HG03460 (cell line): ENCODE measurements at regions not wholly inside any gene's neighbourhood (a gene's known extent, or its start where the extent isn't known, plus 50 kb on each side); places are given as distances from the start of the nearest gene placed in this dataset.

ENCODE experiments used
- ATAC-seq: cut with Tn5 transposase; IDR thresholded peaks from one replicate; pipeline ENCODE4 v1.9.1; 2021; ENCODE audit not compliant: unreplicated experiment

GRCh38 chr11:112508750-112509149 lies 248.1 kb upstream of the PLET1 start:
- no peak for ATAC-seq

GRCh38 chr11:112509300-112509699 lies 248.6 kb upstream of the PLET1 start:
- no peak for ATAC-seq

GRCh38 chr11:112511271-112511670 lies 250.6 kb upstream of the PLET1 start:
- no peak for ATAC-seq

- ATAC-seq = no peak
Observed at GRCh38 chr11:112511911-112512310, 251.3 kb upstream of the PLET1 start.

- ATAC-seq = no peak
Observed at GRCh38 chr11:112513417-112513816, 252.8 kb upstream of the PLET1 start.

DNA sequence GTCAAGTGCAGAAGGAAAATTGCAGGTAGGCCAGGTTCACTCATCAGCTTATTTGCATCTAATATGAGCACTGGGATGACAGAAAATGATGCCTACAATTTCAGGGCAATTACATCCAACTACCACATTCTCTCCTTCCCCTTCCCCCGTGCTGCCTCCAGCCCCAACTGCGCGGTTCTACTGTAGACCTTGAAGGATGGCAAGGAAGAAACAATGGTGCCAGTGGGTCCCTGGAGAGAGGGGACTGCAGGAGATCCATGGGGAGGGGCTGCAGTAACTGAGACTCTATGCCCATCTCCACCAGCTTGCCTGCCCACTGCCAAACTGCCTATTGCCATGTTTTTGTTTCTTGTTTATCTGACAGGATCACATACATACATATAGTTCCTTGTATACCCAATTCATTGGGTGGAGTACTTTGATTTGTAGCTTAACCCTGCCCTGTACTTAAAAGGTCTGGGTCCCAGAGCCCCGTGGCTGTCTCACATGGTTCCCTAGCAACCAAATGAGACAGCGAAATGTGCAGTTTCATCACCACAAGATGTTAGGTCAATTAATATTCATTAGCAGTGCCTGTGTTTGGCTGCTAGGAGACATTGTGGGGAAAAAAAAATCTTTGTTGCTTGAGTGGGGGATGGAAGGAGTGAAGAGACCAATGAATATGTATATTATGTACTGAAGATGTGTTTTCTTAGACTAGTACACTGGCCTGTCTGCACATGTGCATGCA lies 253.5 kb upstream of the PLET1 start:
- ATAC-seq = no peak

GRCh38 chr11:112516261-112516660 lies 255.6 kb upstream of the PLET1 start:
- no peak for ATAC-seq

DNA sequence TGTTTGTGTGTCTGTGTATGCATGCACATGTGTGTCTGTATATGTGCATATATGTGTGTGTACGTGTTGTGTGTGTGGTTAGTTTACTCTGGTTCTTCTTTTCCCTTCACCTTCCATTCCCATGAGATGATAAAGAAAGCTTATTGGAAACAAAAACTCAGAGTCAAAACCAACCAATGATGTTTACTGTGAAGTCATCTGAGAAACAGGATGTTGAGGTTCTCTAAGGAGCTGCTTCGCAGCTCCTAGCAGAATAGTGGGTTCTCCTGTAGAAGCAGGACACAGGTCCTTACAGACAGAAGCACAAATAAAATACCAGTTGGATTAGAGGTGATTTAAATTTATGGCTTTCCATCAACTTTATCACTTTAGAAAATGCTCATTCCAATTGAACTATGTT lies 256.1 kb upstream of the PLET1 start:
- no peak for ATAC-seq

- ATAC-seq = no peak
Observed at GRCh38 chr11:112518371-112518770, 257.7 kb upstream of the PLET1 start.

DNA sequence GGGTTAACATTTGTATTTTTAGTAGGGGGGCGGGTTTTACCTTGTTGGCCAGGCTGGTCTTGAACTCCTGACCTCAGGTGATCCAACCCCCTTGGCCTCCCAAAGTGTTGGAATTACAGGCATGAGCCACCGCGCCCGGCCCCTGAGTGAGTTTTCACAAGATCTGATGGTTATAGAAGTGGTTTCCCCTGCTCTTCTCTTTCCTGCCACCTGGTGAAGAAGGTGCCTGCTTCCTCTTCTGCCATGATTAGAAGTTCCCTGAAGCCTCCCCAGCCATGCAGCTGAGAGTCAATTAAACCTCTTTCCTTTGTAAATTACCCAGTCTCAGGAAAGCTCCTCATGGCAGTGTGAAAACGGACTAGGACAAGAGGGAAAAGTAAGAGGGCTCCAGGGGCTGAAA lies 259.1 kb upstream of the PLET1 start:
- no peak for ATAC-seq

DNA sequence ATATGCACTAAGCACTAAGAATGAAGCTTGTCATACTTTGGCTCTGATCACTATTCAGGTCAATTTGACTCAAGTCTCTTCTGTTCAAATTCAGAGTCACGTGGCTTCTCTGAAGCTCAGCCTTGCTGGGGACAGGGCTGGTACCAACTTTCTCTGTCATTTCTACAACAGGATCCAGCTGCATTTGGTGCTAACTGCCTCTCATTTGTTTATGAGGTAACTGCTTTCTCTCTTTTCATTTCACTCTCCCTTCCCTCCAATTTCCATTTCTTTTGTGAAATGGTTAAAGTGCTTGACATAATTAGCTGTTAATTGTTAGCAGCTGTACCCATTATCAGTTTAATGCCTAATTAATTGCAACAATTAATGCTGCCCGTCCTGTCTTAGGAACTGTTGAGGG lies 259.7 kb upstream of the PLET1 start:
- no peak for ATAC-seq

DNA sequence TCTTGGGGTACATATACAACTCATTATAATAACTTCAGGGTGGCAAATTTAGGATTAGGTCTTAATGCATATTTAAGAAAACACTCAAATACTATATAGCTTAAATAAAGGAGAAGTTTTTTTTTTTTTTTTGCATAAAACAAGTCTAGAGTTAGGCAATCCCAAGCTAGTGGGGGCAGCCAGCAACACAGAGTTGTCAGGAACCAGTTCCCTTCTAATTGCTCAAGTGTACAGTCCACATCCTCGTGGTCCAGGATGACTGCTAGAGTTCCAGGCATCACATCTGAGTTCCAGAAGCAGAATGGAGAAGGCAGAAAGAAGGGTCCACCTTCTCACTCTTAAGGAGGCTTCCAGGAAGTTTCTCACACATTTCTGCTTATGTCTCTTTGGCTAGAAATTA lies 261.9 kb upstream of the PLET1 start:
- ATAC-seq = no peak

DNA sequence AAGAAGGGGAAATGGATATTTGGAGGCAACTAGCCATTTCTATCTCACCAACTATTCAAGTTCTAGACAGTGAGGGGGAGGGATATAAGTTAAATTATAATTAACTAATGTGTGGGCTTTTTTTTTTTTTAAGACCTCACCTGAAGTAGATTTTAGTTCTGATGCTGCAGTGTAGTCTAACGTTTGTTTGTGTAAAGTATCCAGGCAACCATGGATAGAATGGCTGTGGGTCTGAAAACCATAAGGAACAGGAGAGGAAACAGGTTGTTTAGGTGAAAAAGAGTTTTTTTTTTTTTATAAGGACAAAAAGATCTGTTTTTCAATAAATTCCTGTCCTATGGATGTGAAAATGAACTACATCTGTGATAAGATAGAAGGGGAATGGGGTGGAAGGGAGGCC lies 262.4 kb upstream of the PLET1 start:
- no peak for ATAC-seq

- no peak for ATAC-seq
Observed at GRCh38 chr11:112523477-112523876, 262.8 kb upstream of the PLET1 start.

DNA sequence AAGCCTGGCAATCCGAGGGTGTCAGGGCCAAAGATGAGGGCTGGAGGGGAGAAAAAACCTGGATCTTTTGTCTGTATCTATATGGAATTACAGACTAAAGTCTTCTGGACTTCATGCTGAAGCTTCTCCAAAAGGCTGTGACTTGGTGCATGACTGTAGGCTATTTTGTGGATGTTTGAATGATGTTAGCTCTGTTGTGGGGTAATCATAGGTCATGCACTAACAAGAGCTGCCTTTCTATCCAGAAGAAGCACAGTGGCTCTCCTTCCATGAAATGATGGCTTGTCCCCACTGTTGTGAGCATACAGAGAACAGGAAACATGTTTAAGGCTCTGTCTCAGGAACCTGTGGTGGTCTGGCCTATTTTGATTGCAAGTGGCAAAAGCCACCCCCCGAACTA lies 263.3 kb upstream of the PLET1 start:
- no peak for ATAC-seq

GRCh38 chr11:112524798-112525197 lies 264.1 kb upstream of the PLET1 start:
- no peak for ATAC-seq

- no peak for ATAC-seq
Observed at GRCh38 chr11:112525270-112525669, 264.6 kb upstream of the PLET1 start.

GRCh38 chr11:112525844-112526590 lies 265.4 kb upstream of the PLET1 start:
- ATAC-seq = no peak

- ATAC-seq = no peak
Observed at GRCh38 chr11:112526699-112527416, 266.2 kb upstream of the PLET1 start.

- no peak for ATAC-seq
Observed at GRCh38 chr11:112529071-112529470, 268.4 kb upstream of the PLET1 start.

DNA sequence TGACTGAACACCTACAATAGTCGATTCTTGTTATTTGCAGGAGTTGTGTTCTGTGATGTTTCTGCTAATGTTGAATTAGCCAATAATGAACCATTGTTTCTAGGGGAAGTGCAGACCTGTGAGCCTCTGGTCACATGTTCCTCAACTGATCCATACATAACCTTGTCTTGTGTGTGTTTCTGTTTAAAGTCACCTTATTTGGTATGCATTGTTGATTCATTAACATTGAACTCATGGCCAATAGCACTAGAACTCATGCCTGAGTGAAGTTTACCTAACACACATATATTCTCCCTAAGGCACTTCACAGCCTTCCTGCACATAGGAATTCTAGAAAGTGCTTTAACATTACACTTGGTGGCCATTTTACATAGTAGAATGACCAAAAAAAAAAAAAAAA lies 271.8 kb upstream of the PLET1 start:
- no peak for ATAC-seq

DNA sequence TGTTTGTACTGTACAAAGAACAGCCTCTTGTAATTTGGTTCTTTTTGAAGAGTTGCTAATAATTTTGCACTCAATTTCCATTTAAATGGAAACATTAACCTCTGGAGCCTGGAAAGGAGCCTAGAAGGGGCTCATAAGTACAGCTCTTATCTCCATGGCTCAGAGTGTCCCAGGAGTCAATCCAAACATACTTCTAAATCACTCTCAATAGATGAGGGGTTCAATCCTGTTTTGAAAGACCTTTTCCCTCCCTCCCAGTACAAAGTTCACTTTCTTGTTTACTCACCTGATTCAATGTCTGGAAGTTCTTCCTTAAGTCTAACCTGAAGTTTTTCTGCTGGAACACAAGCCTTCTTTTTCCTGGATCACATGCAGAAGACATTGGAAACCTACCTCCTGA lies 273.0 kb upstream of the PLET1 start:
- no peak for ATAC-seq
